ENCODE measurements at regions not wholly inside any gene's neighbourhood (a gene's known extent, or its start where the extent isn't known, plus 50 kb on each side); places are given as distances from the start of the nearest gene placed in this dataset.

GRCh38 chr4:144399927-144400326 lies 246.0 kb upstream of the HHIP start:
- Histone ChIP-seq H3K4ac (replicated peaks; ENCODE audit: insufficient read length, low read depth, low read length) (no peak overlapping the region), H3K27ac (ENCODE audit: low read depth, low read length) (no peak overlapping the region), H3K4me1 (replicated peaks in 1 of 4; ENCODE audit: control insufficient read depth in 3 of 4, insufficient read depth in 4 of 4, low read length in 3 of 4) (no peaks in the 10 kb centered on the region), H3K9me3 (ENCODE audit: insufficient read depth in 2 of 2, low read depth in 1 of 2, low read length in 1 of 2) (no peaks in the 10 kb centered on the region), H2BK120ac (replicated peaks; ENCODE audit: low read depth, low read length) (no peak overlapping the region), H3K4me2 (ENCODE audit: insufficient read depth in 1 of 2, low read depth in 2 of 2, low read length in 2 of 2) (no peak overlapping the region), H3K23ac (ENCODE audit: insufficient read length) (no peak overlapping the region), H4K8ac (ENCODE audit: extremely low read depth, insufficient read depth, low read length) (no peak overlapping the region), H3K23me2 (ENCODE audit: low read depth, low read length) (peaks cover 1% of the 10 kb centered on the region; the same call in 1 of the 2 replicates), H3K14ac (ENCODE audit: insufficient read length) (no peak overlapping the region), H2BK12ac (ENCODE audit: low read depth, low read length) (no peak overlapping the region), H4K91ac (replicated peaks; ENCODE audit: insufficient read length, low read length) (no peak overlapping the region), H3K4me3 (ENCODE audit: extremely low read depth in 1 of 4, insufficient read depth in 2 of 4, low read depth in 3 of 4, low read length in 4 of 4) (no peak overlapping the region), H2AFZ (ENCODE audit: low read length) (no peak overlapping the region), H3K79me2 (ENCODE audit: control insufficient read depth in 1 of 2, insufficient read depth in 2 of 2, low read length in 2 of 2) (no peaks in the 10 kb centered on the region), H4K5ac (ENCODE audit: insufficient read length, low read depth, low read length) (no peak overlapping the region), H2BK20ac (ENCODE audit: low read length) (no peak overlapping the region), H2BK15ac (ENCODE audit: low read length) (no peak overlapping the region), H3K18ac (ENCODE audit: extremely low read depth, low read length) (no peak overlapping the region), H3K56ac (replicated peaks; ENCODE audit: insufficient read length, low read depth, low read length) (no peak overlapping the region), H3K27me3 (replicated peaks in 1 of 4; ENCODE audit: control insufficient read depth in 3 of 4, extremely low read depth in 1 of 4, insufficient read depth in 3 of 4, low read length in 3 of 4) (no peaks in the 10 kb centered on the region), H3K79me1 (ENCODE audit: low read depth, low read length) (no peaks in the 10 kb centered on the region), H3K36me3 (ENCODE audit: control insufficient read depth in 2 of 4, insufficient read depth in 4 of 4, low read length in 3 of 4) (no peaks in the 10 kb centered on the region), H3K9ac (replicated peaks in 1 of 4; ENCODE audit: extremely low read depth in 1 of 4, low read depth in 3 of 4, low read length in 3 of 4) (no peak overlapping the region), H4K20me1 (replicated peaks in 1 of 2; ENCODE audit: control insufficient read depth in 1 of 2, insufficient read depth in 2 of 2, low read length in 2 of 2) (no peaks in the 10 kb centered on the region), H2AK5ac (ENCODE audit: low read depth, low read length) (no peak overlapping the region), H2BK5ac (ENCODE audit: low read depth, low read length) (no peak overlapping the region)
- DNase-seq (ENCODE audit: low read depth in 1 of 2, low spot score in 2 of 2) = no peak
- POLR2A ChIA-PET (ENCODE audit: partially characterized antibody) = no interaction called here
- CTCF ChIA-PET (ENCODE audit: partially characterized antibody) = interaction anchor here (0.6 kb wide), 1 partner anchor 22 kb away, joined by 3 read pairs; no protein-coding TSS in a partner anchor
- 100% methylated on average over 2 of the region's 2 CpGs; no CpG with 5 or more reads in 1 of the 2 experiments for WGBS, 2 experiments (ENCODE audit: extremely low coverage in 1 of 2, insufficient coverage in 1 of 2, insufficient read length in 1 of 2, insufficient replicate concordance in 2 of 2, low coverage in 1 of 2, low lambda C conversion rate in 2 of 2, missing lambda C conversion rate in 1 of 2)
- FAIRE-seq = no peak
- TF ChIP-seq GTF2F1 (IDR thresholded peaks at IDR 0.05; ENCODE audit: borderline replicate concordance, low read depth, low read length) (no peak), MAFK (IDR thresholded peaks at IDR 0.05; ENCODE audit: low read depth, low read length) (no peak), POLR2AphosphoS5 (IDR thresholded peaks at IDR 0.05; ENCODE audit: low read depth, low read length) (no peak), PHF8 (conservative IDR thresholded peaks at IDR 0.05; ENCODE audit: low read depth, low read length) (no peak), HDAC6 (IDR thresholded peaks at IDR 0.05; ENCODE audit: low read depth, low read length) (no peak), SP1 (IDR thresholded peaks at IDR 0.05; ENCODE audit: low read depth, low read length) (no peak), RAD21 (IDR thresholded peaks at IDR 0.05 in 1 of 2, conservative IDR thresholded peaks at IDR 0.05 in 1 of 2; ENCODE audit: low read depth in 2 of 2, low read length in 2 of 2) (no peak), RBBP5 (IDR thresholded peaks at IDR 0.05; ENCODE audit: borderline replicate concordance, low read depth, low read length) (no peak), TAF1 (IDR thresholded peaks at IDR 0.05; ENCODE audit: low read depth, low read length) (no peak), CBX5 (IDR thresholded peaks at IDR 0.05; ENCODE audit: low read depth, low read length) (no peak), CREB1 (IDR thresholded peaks at IDR 0.05) (no peak), TAF7 (optimal IDR thresholded peaks at IDR 0.05; ENCODE audit: borderline replicate concordance, low read depth, low read length) (no peak), KDM5A (IDR thresholded peaks at IDR 0.05; ENCODE audit: low read length) (no peak), YY1 (IDR thresholded peaks at IDR 0.05; ENCODE audit: low read depth, low read length) (no peak), EZH2 (IDR thresholded peaks at IDR 0.05; ENCODE audit: low read depth, low read length, severe bottlenecking) (no peak)

Data from H1 (cell line).